HG02623 (cell line): ENCODE measurements at regions not wholly inside any gene's neighbourhood (a gene's known extent, or its start where the extent isn't known, plus 50 kb on each side); places are given as distances from the start of the nearest gene placed in this dataset.
A peak's percentile ranks its signal among the peaks of the same experiment; 100 is the strongest.

Experiments
- ATAC-seq: cut with Tn5 transposase; IDR thresholded peaks from one replicate; pipeline ENCODE4 v1.9.1; 2021; ENCODE audit warnings: moderate library complexity; ENCODE audit not compliant: unreplicated experiment

GRCh38 chr17:55585629-55586028, 74.4 kb upstream of the SMIM36 start:
- ATAC-seq = no peak

- ATAC-seq = no peak
Measured at GRCh38 chr17:55584861-55585260, 73.6 kb upstream of the SMIM36 start.

- ATAC-seq = no peak
Measured at GRCh38 chr17:55584055-55584685, 72.9 kb upstream of the SMIM36 start.

- no peak for ATAC-seq
Measured at GRCh38 chr17:55582897-55583296, 71.6 kb upstream of the SMIM36 start.

GRCh38 chr17:55580596-55581133, 69.4 kb upstream of the SMIM36 start:
- peak; percentile 44 for ATAC-seq

- ATAC-seq = peak; percentile 30
Measured at GRCh38 chr17:55577687-55578086, 66.4 kb upstream of the SMIM36 start.

- ATAC-seq = peak; percentile 58
Measured at GRCh38 chr17:55576996-55577586, 65.8 kb upstream of the SMIM36 start.

GRCh38 chr17:55576237-55576995, 65.2 kb upstream of the SMIM36 start:
- ATAC-seq = peak; percentile 24

GRCh38 chr17:55575058-55575636, 63.9 kb upstream of the SMIM36 start:
- no peak for ATAC-seq

- ATAC-seq = no peak
Measured at GRCh38 chr17:55572599-55572998, 61.3 kb upstream of the SMIM36 start.

- ATAC-seq = no peak
Measured at GRCh38 chr17:55572139-55572538, 60.9 kb upstream of the SMIM36 start.

GRCh38 chr17:55571095-55571494, 59.8 kb upstream of the SMIM36 start:
- ATAC-seq = no peak

- no peak for ATAC-seq
Measured at GRCh38 chr17:55570391-55570790, 59.1 kb upstream of the SMIM36 start.

GRCh38 chr17:55567240-55568214, 56.3 kb upstream of the SMIM36 start:
- ATAC-seq = no peak

GRCh38 chr17:55564081-55564480, 52.8 kb upstream of the SMIM36 start:
- ATAC-seq = no peak

- no peak for ATAC-seq
Measured at GRCh38 chr17:55563363-55563762, 52.1 kb upstream of the SMIM36 start.

GRCh38 chr17:55561973-55562495, 50.8 kb upstream of the SMIM36 start:
- ATAC-seq = no peak

GRCh38 chr17:55561316-55561972, 50.2 kb upstream of the SMIM36 start:
- ATAC-seq = no peak
